HepG2 (cell line): ENCODE measurements at regions not wholly inside any gene's neighbourhood (a gene's known extent, or its start where the extent isn't known, plus 50 kb on each side); places are given as distances from the start of the nearest gene placed in this dataset.
"Not testable (repeated sequence)": the region's sequence is repeated elsewhere in the genome, so short reads cannot be mapped to it uniquely, and the experiment has no call there.

Experiments used
- ATAC-seq: fragments of 200-7000 bp; cut with Tn5 transposase; 3 replicates; pipeline ENCODE4 v1.9.1; 2020; ENCODE audit warnings: mild to moderate bottlenecking, moderate library complexity
- BruUV-seq: library from RNA; stranded (reverse); fragments of 400-500 nt; replicated peaks from 2 replicates; lab custom pipeline; 2021; lab: Mats Ljungman, UMichigan
- CTCF ChIA-PET: fragments of 300-600 bp; formaldehyde crosslinking; extraction: SDS; loops from one replicate; lab custom pipeline; 2021; ENCODE audit warnings: low total read pairs, inconsistent platforms, low intra/inter-chr PET ratio; lab: Yijun Ruan, JAX
- POLR2A ChIA-PET: fragments of 350-600 bp; sonication (Branson Sonifier 250); formaldehyde crosslinking; loops from one replicate; lab custom pipeline; 2020; ENCODE audit warnings: antibody characterized with exemption, inconsistent platforms; lab: Yijun Ruan, JAX
- DNase-seq: peaks from one replicate; pipeline ENCODE4 v3.0.0-alpha.2; 2015; ENCODE audit warnings: low spot score
- FAIRE-seq: peaks from 3 replicates; lab custom pipeline; 2011; peaks lifted over from hg19 to GRCh38; lab: Jason Lieb, UNC
- H2AFZ ChIP-seq: one replicate; pipeline ENCODE4 v1.6.1; 2011; ENCODE audit warnings: low read length, inconsistent platforms
- H3K27ac ChIP-seq: fragments of 300-600 bp; 3 replicates; pipeline ENCODE4 v1.8.0; 2011; ENCODE audit warnings: mixed run types, mild to moderate bottlenecking, mixed read lengths, low read length, inconsistent platforms; ENCODE audit not compliant: insufficient read depth; ENCODE audit errors: extremely low read length
- H3K27me3 ChIP-seq, 2 experiments: fragments of 200-600 bp in 1 of 2; 2 replicates in 1 of 2; 3 replicates in 1 of 2; pipeline versions ENCODE4 v1.6.0 to v1.8.0; 2011; ENCODE audit warnings: low read length in 2 of 2, mild to moderate bottlenecking in 2 of 2, moderate library complexity in 2 of 2, inconsistent platforms in 1 of 2; ENCODE audit not compliant: insufficient read depth in 2 of 2, control insufficient read depth in 1 of 2
- H3K36me3 ChIP-seq, 2 experiments: fragments of 200-600 bp in 1 of 2; replicated peaks in 1 of 2; 2 replicates in 1 of 2; 3 replicates in 1 of 2; pipeline versions ENCODE4 v1.5.1 to v1.8.0; 2011; ENCODE audit warnings: low read length in 2 of 2, inconsistent platforms in 1 of 2; ENCODE audit not compliant: insufficient read depth in 2 of 2, control insufficient read depth in 1 of 2
- H3K4me1 ChIP-seq: 2 replicates; pipeline ENCODE4 v1.5.1; 2012; ENCODE audit warnings: low read length, inconsistent platforms; ENCODE audit not compliant: insufficient read depth
- H3K4me2 ChIP-seq: 2 replicates; pipeline ENCODE4 v1.6.0; 2011; ENCODE audit warnings: low read depth, low read length, inconsistent platforms
- H3K4me3 ChIP-seq, 3 experiments: fragments of 200-600 bp in 1 of 3; sonication (generic), shearing (Covaris generic) in 1 of 3; replicated peaks in 1 of 3; 2 replicates each; pipeline ENCODE4 v1.5.1; 2011 to 2016; ENCODE audit warnings: low read length in 3 of 3, inconsistent platforms in 2 of 3, low read depth in 2 of 3, mild to moderate bottlenecking in 2 of 3, control low read depth in 1 of 3, mixed read lengths in 1 of 3; ENCODE audit not compliant: insufficient read depth in 1 of 3
- H3K79me2 ChIP-seq: one replicate; pipeline ENCODE4 v1.6.1; 2011; ENCODE audit warnings: low read length, inconsistent platforms; ENCODE audit not compliant: insufficient read depth
- H3K9ac ChIP-seq: 2 replicates; pipeline ENCODE4 v1.6.0; 2011; ENCODE audit warnings: mild to moderate bottlenecking, low read depth, low read length, inconsistent platforms; ENCODE audit not compliant: insufficient read depth
- H3K9me3 ChIP-seq: 2 replicates; pipeline ENCODE4 v1.5.1; 2012; ENCODE audit warnings: mild to moderate bottlenecking, low read length
- H4K20me1 ChIP-seq: 2 replicates; pipeline ENCODE4 v1.6.0; 2011; ENCODE audit warnings: inconsistent platforms, mild to moderate bottlenecking, low read length, moderate library complexity; ENCODE audit not compliant: insufficient read depth
- WGBS: methylation state at CpG from one replicate; pipeline ENCODE4 v1.1.6; 2017; ENCODE audit warnings: low lambda C conversion rate; 5-methylcytosine and 5-hydroxymethylcytosine counted together
- in situ Hi-C: cut with HindIII; loops from 2 replicates; pipeline ENCODE4 v1.10.0; 2017; ENCODE audit warnings: low pct_unique_long_range_greater_than_20kb; ENCODE audit not compliant: extremely low pct_ligation_motif_present
- intact Hi-C: fragments of 100-400 bp; cut with micrococcal nuclease; formaldehyde crosslinking; loops from one replicate; pipeline ENCODE4 v1.10.0; 2022; ENCODE audit not compliant: unreplicated experiment

DNA sequence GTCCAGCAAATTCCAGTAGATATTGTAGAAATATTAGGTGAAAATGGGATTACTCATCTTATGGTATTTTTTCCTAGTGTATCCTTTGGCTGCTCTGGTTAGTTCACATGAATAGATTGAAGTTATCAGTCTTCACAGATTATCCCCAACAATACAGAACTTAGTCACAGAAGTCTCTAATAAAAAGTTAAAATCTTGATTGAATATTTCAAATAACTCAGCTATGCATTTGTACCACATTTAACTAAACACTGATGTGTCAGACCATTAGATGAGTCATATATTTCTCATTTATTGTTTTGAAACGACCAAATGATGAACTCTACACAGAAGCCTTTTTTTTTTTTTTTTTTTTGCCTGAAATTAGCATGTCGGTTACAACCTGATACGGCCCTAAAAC is 807.5 kb downstream of the PCDH11X start:
- H3K4me2 ChIP-seq, H3K4me1 ChIP-seq, in situ Hi-C loops, H2AFZ ChIP-seq, DNase-seq, H3K9ac ChIP-seq, H3K36me3 ChIP-seq, POLR2A ChIA-PET, H3K4me3 ChIP-seq, H3K79me2 ChIP-seq, CTCF ChIA-PET, H3K27me3 ChIP-seq, FAIRE-seq, ATAC-seq, H3K27ac ChIP-seq, BruUV-seq, H3K9me3 ChIP-seq, H4K20me1 ChIP-seq, intact Hi-C loops: not testable (repeated sequence)
- WGBS: 0% methylated on average over 3 of the region's 3 CpGs

DNA sequence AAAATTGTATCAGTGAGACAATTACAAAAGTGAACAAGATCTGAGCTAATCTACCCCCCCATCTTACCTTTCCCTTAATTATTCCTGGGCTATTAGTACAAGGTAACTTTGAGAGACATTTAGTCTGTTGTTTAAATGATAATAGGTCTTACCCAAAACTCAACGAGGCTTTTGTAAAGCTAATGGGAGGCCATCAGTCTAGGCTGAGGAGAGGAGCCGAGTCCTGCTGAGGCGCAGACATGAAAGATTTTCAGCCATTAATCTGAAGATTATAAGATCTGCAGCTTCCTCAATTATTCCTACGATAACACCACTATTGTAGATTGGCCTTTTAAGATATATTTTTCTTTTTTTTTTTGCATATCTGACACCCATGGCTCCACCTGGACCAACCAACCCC is 810.5 kb downstream of the PCDH11X start:
- H3K79me2 ChIP-seq, H3K4me2 ChIP-seq, H3K9me3 ChIP-seq, H3K9ac ChIP-seq, H3K4me1 ChIP-seq, in situ Hi-C loops, H3K27ac ChIP-seq, POLR2A ChIA-PET, ATAC-seq, DNase-seq, FAIRE-seq, H3K4me3 ChIP-seq, CTCF ChIA-PET, H4K20me1 ChIP-seq, BruUV-seq, intact Hi-C loops, H3K27me3 ChIP-seq, H2AFZ ChIP-seq, H3K36me3 ChIP-seq: not testable (repeated sequence)
- WGBS: 0% methylated on average over 1 of the region's 4 CpGs

DNA sequence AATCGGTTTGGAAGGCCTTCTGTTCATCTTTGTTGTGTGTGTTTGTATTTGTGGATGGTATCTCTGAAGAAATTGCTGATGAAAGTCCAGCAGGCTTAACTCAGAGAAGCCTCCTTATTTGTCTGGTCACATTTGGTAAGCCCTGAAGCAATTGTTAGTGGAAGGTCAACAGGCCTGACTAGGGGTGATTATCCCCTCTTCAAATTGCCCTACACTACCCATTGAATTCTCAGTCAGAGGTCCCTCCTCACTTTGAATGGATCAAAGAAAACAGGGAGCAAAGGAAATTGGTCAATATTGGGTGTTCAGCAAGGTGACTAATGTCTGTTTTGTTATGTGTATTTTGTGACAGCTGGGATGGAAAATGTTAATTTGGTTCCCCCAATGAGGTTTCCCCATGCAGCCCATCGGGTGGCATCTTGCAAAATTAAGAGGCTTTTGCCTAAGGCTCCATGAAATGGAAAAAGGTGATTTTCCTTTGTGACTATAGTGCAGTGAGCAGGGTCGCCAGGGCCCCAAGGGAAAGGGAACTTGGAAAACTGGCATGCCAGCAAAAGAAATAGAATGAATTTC is 811.6 kb downstream of the PCDH11X start:
- H3K4me2 ChIP-seq, H3K9ac ChIP-seq, H2AFZ ChIP-seq, H3K9me3 ChIP-seq, FAIRE-seq, intact Hi-C loops, H3K27ac ChIP-seq, H3K4me3 ChIP-seq, H3K4me1 ChIP-seq, H4K20me1 ChIP-seq, in situ Hi-C loops, CTCF ChIA-PET, POLR2A ChIA-PET, DNase-seq, ATAC-seq, BruUV-seq, H3K27me3 ChIP-seq, H3K36me3 ChIP-seq, H3K79me2 ChIP-seq: not testable (repeated sequence)
- 0% methylated on average over 1 of the region's 3 CpGs for WGBS

DNA sequence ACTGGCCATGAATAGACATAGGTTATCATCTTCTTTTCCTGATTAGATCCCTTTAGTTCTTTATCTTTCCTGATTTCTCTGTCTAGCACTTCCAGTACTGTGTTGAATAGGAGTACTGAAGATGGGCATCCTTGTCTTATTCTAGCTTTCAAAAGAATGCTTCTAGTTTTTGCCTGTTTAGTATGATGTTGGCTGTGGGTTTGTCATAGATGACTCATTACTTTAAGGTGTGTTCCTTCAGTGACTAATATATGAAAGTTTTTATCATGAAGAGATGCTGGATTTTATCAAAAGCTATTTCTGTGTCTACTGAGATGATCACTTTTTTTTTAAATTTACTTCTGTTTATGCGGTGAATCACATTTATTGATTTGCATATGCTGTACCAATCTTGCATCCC is 832.3 kb downstream of the PCDH11X start:
- 12% methylated on average over 1 of the region's 1 CpG for WGBS
- DNase-seq, in situ Hi-C loops: not testable (repeated sequence)

More for the DNA sequence above, 832.3 kb downstream of the PCDH11X start:
- H3K4me2 ChIP-seq, intact Hi-C loops, POLR2A ChIA-PET, H3K79me2 ChIP-seq, H3K27ac ChIP-seq, H3K4me3 ChIP-seq, FAIRE-seq, BruUV-seq, H3K4me1 ChIP-seq, H3K9ac ChIP-seq, H3K27me3 ChIP-seq, H2AFZ ChIP-seq, H3K9me3 ChIP-seq, ATAC-seq, CTCF ChIA-PET, H4K20me1 ChIP-seq, H3K36me3 ChIP-seq: not testable (repeated sequence)
